Trophoblast cell (in vitro differentiated cells and primary cell): ENCODE measurements at regions not wholly inside any gene's neighbourhood (a gene's known extent, or its start where the extent isn't known, plus 50 kb on each side); places are given as distances from the start of the nearest gene placed in this dataset.

Source experiments
- DNase-seq, 2 donors: peaks; one replicate each; pipeline ENCODE4 v3.0.0-alpha.2; 2016
- H2AFZ ChIP-seq: 2 replicates; pipeline ENCODE4 v1.6.1; 2013; ENCODE audit warnings: low read length, moderate library complexity, mild to moderate bottlenecking; ENCODE audit not compliant: insufficient read depth, poor library complexity
- H2AK5ac ChIP-seq: 2 replicates; pipeline ENCODE4 v1.6.1; 2013; ENCODE audit warnings: mild to moderate bottlenecking, low read length
- H2BK120ac ChIP-seq: 2 replicates; pipeline ENCODE4 v1.6.1; 2013; ENCODE audit warnings: low read length, mild to moderate bottlenecking, moderate library complexity; ENCODE audit not compliant: insufficient read depth, poor library complexity
- H2BK12ac ChIP-seq: 2 replicates; pipeline ENCODE4 v1.6.1; 2013; ENCODE audit warnings: mild to moderate bottlenecking, low read length, moderate library complexity
- H2BK5ac ChIP-seq: 2 replicates; pipeline ENCODE4 v1.6.1; 2013; ENCODE audit warnings: low read length, low read depth, moderate library complexity, mild to moderate bottlenecking; ENCODE audit not compliant: poor library complexity
- H3K14ac ChIP-seq: 2 replicates; pipeline ENCODE4 v1.6.1; 2013; ENCODE audit warnings: mild to moderate bottlenecking, low read length
- H3K18ac ChIP-seq: 2 replicates; pipeline ENCODE4 v1.6.1; 2013; ENCODE audit warnings: mild to moderate bottlenecking, low read length
- H3K23ac ChIP-seq: 2 replicates; pipeline ENCODE4 v1.6.1; 2013; ENCODE audit warnings: low read length
- H3K27ac ChIP-seq: 2 replicates; pipeline ENCODE4 v1.5.1; 2013; ENCODE audit warnings: low read depth, mild to moderate bottlenecking, inconsistent platforms, low read length, moderate library complexity
- H3K27me3 ChIP-seq: 2 replicates; pipeline ENCODE4 v1.6.1; 2013; ENCODE audit warnings: inconsistent platforms, mild to moderate bottlenecking, low read length, moderate library complexity; ENCODE audit not compliant: insufficient read depth
- H3K36me3 ChIP-seq, 2 experiments: 1 replicate in 1 of 2; 2 replicates in 1 of 2; pipeline ENCODE4 v1.6.1; 2013; ENCODE audit warnings: low read length in 2 of 2, mild to moderate bottlenecking in 2 of 2, moderate library complexity in 1 of 2; ENCODE audit not compliant: insufficient read depth in 2 of 2, control insufficient read depth in 1 of 2
- H3K4ac ChIP-seq: 2 replicates; pipeline ENCODE4 v1.6.1; 2013; ENCODE audit warnings: low read depth, mild to moderate bottlenecking, low read length, moderate library complexity
- H3K4me1 ChIP-seq, 2 experiments: 1 replicate in 1 of 2; 2 replicates in 1 of 2; pipeline ENCODE4 v1.6.1; 2013; ENCODE audit warnings: low read length in 2 of 2, mild to moderate bottlenecking in 2 of 2, moderate library complexity in 1 of 2; ENCODE audit not compliant: insufficient read depth in 2 of 2, control insufficient read depth in 1 of 2
- H3K4me2 ChIP-seq: 2 replicates; pipeline ENCODE4 v1.6.1; 2013; ENCODE audit warnings: inconsistent platforms, mild to moderate bottlenecking, low read length, moderate library complexity
- H3K4me3 ChIP-seq: 2 replicates; pipeline ENCODE4 v1.5.1; 2013; ENCODE audit warnings: mild to moderate bottlenecking, low read depth, low read length, inconsistent platforms
- H3K79me1 ChIP-seq: one replicate; pipeline ENCODE4 v1.6.1; 2013; ENCODE audit warnings: low read length
- H3K79me2 ChIP-seq: 2 replicates; pipeline ENCODE4 v1.6.1; 2013; ENCODE audit warnings: low read length, mild to moderate bottlenecking; ENCODE audit not compliant: control insufficient read depth, insufficient read depth, poor library complexity
- H3K9ac ChIP-seq: 2 replicates; pipeline ENCODE4 v1.6.1; 2013; ENCODE audit warnings: mild to moderate bottlenecking, low read length
- H3K9me3 ChIP-seq: 2 replicates; pipeline ENCODE4 v1.6.1; 2013; ENCODE audit warnings: low read depth, mild to moderate bottlenecking, control low read depth, inconsistent platforms, low read length; ENCODE audit not compliant: insufficient read depth
- H4K12ac ChIP-seq: 2 replicates; pipeline ENCODE4 v1.6.1; 2013; ENCODE audit warnings: low read depth, mild to moderate bottlenecking, low read length, moderate library complexity
- H4K8ac ChIP-seq: 2 replicates; pipeline ENCODE4 v1.6.1; 2013; ENCODE audit warnings: low read depth, mild to moderate bottlenecking, low read length, moderate library complexity
- H4K91ac ChIP-seq: one replicate; pipeline ENCODE4 v1.6.1; 2013; ENCODE audit warnings: low read depth, mild to moderate bottlenecking, low read length, moderate library complexity
- WGBS: extraction: QIAGEN DNeasy Blood & Tissue Kit; methylation state at CpG from one replicate; pipeline ENCODE4 v1.1.7; 2013; ENCODE audit warnings: missing lambda C conversion rate; ENCODE audit not compliant: insufficient read length, insufficient coverage; ENCODE audit errors: extremely low coverage; 5-methylcytosine and 5-hydroxymethylcytosine counted together

DNA sequence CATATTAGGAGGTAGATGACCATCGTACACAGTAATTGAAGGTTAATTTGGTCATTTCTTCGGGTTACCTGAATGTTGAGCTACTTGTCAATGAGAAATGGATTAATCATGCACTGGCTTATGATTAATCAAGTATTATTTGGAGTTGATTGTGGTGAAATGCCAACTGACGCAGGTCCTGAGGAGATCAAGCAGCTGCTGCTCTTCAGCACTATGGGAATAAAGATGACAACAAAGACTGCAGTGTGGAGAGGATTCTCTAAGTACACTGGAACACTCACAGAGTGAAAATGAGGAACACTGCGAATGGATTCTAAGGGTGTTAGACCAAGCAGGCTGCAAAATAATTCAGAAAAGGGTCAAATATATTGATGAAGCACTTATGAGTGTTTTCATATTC is 202.8 kb upstream of the DIO2 start:
- H4K91ac ChIP-seq: no peak overlapping the region
- no peak overlapping the region for H2BK120ac ChIP-seq
- no CpG with 5 or more reads among the region's 4 CpGs for WGBS

GRCh38 chr14:80404413-80404812 is 193.1 kb upstream of the DIO2 start:
- H3K9ac ChIP-seq: no peak overlapping the region
- no peak overlapping the region for H4K91ac ChIP-seq
- no peak overlapping the region for H4K8ac ChIP-seq
- no peaks in the 10 kb centered on the region for H3K27me3 ChIP-seq
- H3K14ac ChIP-seq: no peak overlapping the region
- no peak overlapping the region for H2BK120ac ChIP-seq
- no peak overlapping the region for H2AK5ac ChIP-seq
- H2BK12ac ChIP-seq: no peak overlapping the region
- no peaks in the 10 kb centered on the region for H3K4me1 ChIP-seq
- H3K18ac ChIP-seq: no peak overlapping the region
- no peaks in the 10 kb centered on the region for H3K79me1 ChIP-seq
- no peaks in the 10 kb centered on the region for H3K79me2 ChIP-seq
- H2AFZ ChIP-seq: no peak overlapping the region
- no peak overlapping the region for H3K4ac ChIP-seq
- no peaks in the 10 kb centered on the region for H3K9me3 ChIP-seq
- H3K4me2 ChIP-seq: no peak overlapping the region
- no CpG with 5 or more reads among the region's 1 CpG for WGBS
- no peak overlapping the region for H4K12ac ChIP-seq
- H3K23ac ChIP-seq: no peak overlapping the region
- H3K4me3 ChIP-seq: no peak overlapping the region
- no peak for DNase-seq
- no peak overlapping the region for H3K27ac ChIP-seq
- no peaks in the 10 kb centered on the region for H3K36me3 ChIP-seq
- no peak overlapping the region for H2BK5ac ChIP-seq

More for the DNA sequence above, 202.8 kb upstream of the DIO2 start:
- Histone ChIP-seq H3K79me1 (no peaks in the 10 kb centered on the region), H2BK12ac (no peak overlapping the region), H4K12ac (no peak overlapping the region), H2AK5ac (no peak overlapping the region), H3K9ac (no peak overlapping the region), H3K9me3 (no peaks in the 10 kb centered on the region), H3K4me3 (no peak overlapping the region), H3K4me1 (no peaks in the 10 kb centered on the region), H4K8ac (no peak overlapping the region), H3K36me3 (no peaks in the 10 kb centered on the region), H2BK5ac (no peak overlapping the region), H3K27me3 (no peaks in the 10 kb centered on the region), H3K4me2 (no peak overlapping the region), H3K18ac (no peak overlapping the region), H3K14ac (no peak overlapping the region), H3K4ac (no peak overlapping the region), H3K23ac (no peak overlapping the region), H2AFZ (no peak overlapping the region), H3K79me2 (no peaks in the 10 kb centered on the region), H3K27ac (no peak overlapping the region)
- no peak for DNase-seq

DNA sequence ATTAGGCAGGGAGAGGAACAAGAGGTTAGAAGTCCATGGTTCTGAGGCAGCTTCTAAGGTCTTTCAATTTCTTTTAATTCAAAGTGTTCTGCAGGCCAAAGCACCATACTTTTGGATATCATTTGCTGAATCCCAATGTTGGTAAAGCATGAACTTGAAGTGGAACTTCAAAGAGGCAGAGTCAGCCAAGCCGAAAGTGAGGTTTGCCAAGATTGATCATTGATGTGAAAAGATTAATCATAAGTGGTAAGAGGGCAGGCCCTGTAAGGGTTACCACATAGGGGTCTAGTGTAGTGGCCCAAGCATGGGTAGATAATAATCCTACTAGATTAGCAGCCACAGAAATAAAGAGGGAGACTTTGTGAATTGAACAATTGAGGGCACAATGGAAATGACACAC is 191.7 kb upstream of the DIO2 start:
- Histone ChIP-seq H3K79me2 (no peaks in the 10 kb centered on the region), H4K8ac (no peak overlapping the region), H3K14ac (no peak overlapping the region), H3K4me1 (no peaks in the 10 kb centered on the region), H2AK5ac (no peak overlapping the region), H3K27me3 (no peaks in the 10 kb centered on the region), H3K4me2 (no peak overlapping the region), H3K36me3 (no peaks in the 10 kb centered on the region), H3K9ac (no peak overlapping the region), H3K27ac (no peak overlapping the region), H3K23ac (no peak overlapping the region), H3K4me3 (no peak overlapping the region), H2BK5ac (no peak overlapping the region), H3K9me3 (no peaks in the 10 kb centered on the region), H2AFZ (no peak overlapping the region), H2BK12ac (no peak overlapping the region), H3K4ac (no peak overlapping the region), H4K91ac (no peak overlapping the region), H3K79me1 (no peaks in the 10 kb centered on the region), H4K12ac (no peak overlapping the region), H3K18ac (no peak overlapping the region), H2BK120ac (no peak overlapping the region)
- no peak for DNase-seq
- WGBS: no CpG with 5 or more reads among the region's 1 CpG

- Histone ChIP-seq H3K9me3 (no peaks in the 10 kb centered on the region), H2BK120ac (no peak overlapping the region), H3K4me3 (no peak overlapping the region), H3K79me1 (peaks cover 2% of the 10 kb centered on the region), H3K27ac (no peak overlapping the region), H3K23ac (no peak overlapping the region), H3K4ac (no peak overlapping the region), H4K8ac (no peak overlapping the region), H2AFZ (no peak overlapping the region), H3K9ac (no peak overlapping the region), H2BK12ac (no peak overlapping the region), H4K91ac (no peak overlapping the region), H3K14ac (no peak overlapping the region), H4K12ac (no peak overlapping the region), H3K36me3 (no peaks in the 10 kb centered on the region), H3K79me2 (no peaks in the 10 kb centered on the region), H3K4me1 (no peaks in the 10 kb centered on the region), H3K27me3 (no peaks in the 10 kb centered on the region), H3K4me2 (no peak overlapping the region), H2BK5ac (no peak overlapping the region), H2AK5ac (no peak overlapping the region), H3K18ac (no peak overlapping the region)
- WGBS: no CpG with 5 or more reads among the region's 2 CpGs
- DNase-seq: no peak
These were observed 183.7 kb upstream of the DIO2 start for GRCh38 chr14:80395031-80395430.
